IMR-90 (cell line): ENCODE measurements at regions not wholly inside any gene's neighbourhood (a gene's known extent, or its start where the extent isn't known, plus 50 kb on each side); places are given as distances from the start of the nearest gene placed in this dataset.

Experiments used
- ATAC-seq: fragments of 200-7000 bp; cut with Tn5 transposase; 2 replicates; pipeline ENCODE4 v1.9.1; 2020; ENCODE audit warnings: low read depth, mild to moderate bottlenecking, moderate library complexity
- BruUV-seq: library from RNA; stranded (reverse); fragments of 400-500 nt; replicated peaks from 2 replicates; lab custom pipeline; 2021; lab: Mats Ljungman, UMichigan
- CTCF ChIA-PET: fragments of 300-600 bp; formaldehyde crosslinking; extraction: SDS; loops from one replicate; lab custom pipeline; 2021; ENCODE audit warnings: antibody characterized with exemption; lab: Yijun Ruan, JAX
- POLR2A ChIA-PET: fragments of 300-600 bp; sonication (Branson Sonifier 250); formaldehyde crosslinking; loops from one replicate; lab custom pipeline; 2022; ENCODE audit warnings: antibody characterized with exemption; ENCODE audit not compliant: unreplicated experiment; lab: Charles Lee
- DNase-seq: peaks from one replicate; pipeline ENCODE4 v3.0.0; 2013
- H2AFZ ChIP-seq: replicated peaks from 2 replicates; pipeline ENCODE3; 2013; ENCODE audit warnings: low read length, mild to moderate bottlenecking; ENCODE audit not compliant: poor library complexity
- H2AK5ac ChIP-seq: 2 replicates; pipeline ENCODE4 v1.6.1; 2013; ENCODE audit warnings: low read depth, low read length, inconsistent platforms
- H2AK9ac ChIP-seq: replicated peaks from 2 replicates; pipeline ENCODE3; 2013; ENCODE audit warnings: mild to moderate bottlenecking, low read depth, low read length, moderate library complexity; ENCODE audit not compliant: poor library complexity
- H2BK120ac ChIP-seq: 2 replicates; pipeline ENCODE4 v1.6.1; 2013; ENCODE audit warnings: low read depth, low read length, inconsistent platforms
- H2BK15ac ChIP-seq: 3 replicates; pipeline ENCODE4 v1.6.1; 2013; ENCODE audit warnings: low read depth, low read length, inconsistent platforms
- H2BK20ac ChIP-seq: 2 replicates; pipeline ENCODE4 v1.6.1; 2013; ENCODE audit warnings: low read depth, mild to moderate bottlenecking, inconsistent platforms, low read length, moderate library complexity
- H2BK5ac ChIP-seq: 2 replicates; pipeline ENCODE4 v1.6.1; 2013; ENCODE audit warnings: mild to moderate bottlenecking, low read depth, low read length, inconsistent platforms; ENCODE audit not compliant: poor library complexity, severe bottlenecking
- H3K14ac ChIP-seq: replicated peaks from 2 replicates; pipeline ENCODE4 v1.6.1; 2013; ENCODE audit warnings: low read depth, low read length, inconsistent platforms
- H3K18ac ChIP-seq: 2 replicates; pipeline ENCODE4 v1.6.1; 2013; ENCODE audit warnings: low read depth, low read length, control low read depth
- H3K23ac ChIP-seq: 2 replicates; pipeline ENCODE4 v1.6.1; 2013; ENCODE audit warnings: low read depth, low read length, inconsistent platforms
- H3K27ac ChIP-seq: 2 replicates; pipeline ENCODE4 v1.5.1; 2013; ENCODE audit warnings: mild to moderate bottlenecking, control low read depth, low read length; ENCODE audit not compliant: insufficient read depth
- H3K27me3 ChIP-seq: 2 replicates; pipeline ENCODE4 v1.6.1; 2013; ENCODE audit warnings: low read length; ENCODE audit not compliant: control insufficient read depth, insufficient read depth
- H3K36me3 ChIP-seq: 2 replicates; pipeline ENCODE4 v1.6.1; 2013; ENCODE audit warnings: low read length, mixed read lengths; ENCODE audit not compliant: control insufficient read depth, insufficient read depth
- H3K4ac ChIP-seq: 2 replicates; pipeline ENCODE4 v1.6.1; 2013; ENCODE audit warnings: low read depth, low read length, inconsistent platforms
- H3K4me1 ChIP-seq: 2 replicates; pipeline ENCODE4 v1.6.1; 2013; ENCODE audit warnings: low read length, mixed read lengths; ENCODE audit not compliant: control insufficient read depth, insufficient read depth
- H3K4me2 ChIP-seq: 2 replicates; pipeline ENCODE4 v1.6.1; 2013; ENCODE audit warnings: low read depth, mild to moderate bottlenecking, control low read depth, low read length, moderate library complexity
- H3K4me3 ChIP-seq: 2 replicates; pipeline ENCODE4 v1.5.1; 2013; ENCODE audit warnings: low read depth, mild to moderate bottlenecking, control low read depth, low read length, moderate library complexity; ENCODE audit not compliant: insufficient read depth
- H3K56ac ChIP-seq: 2 replicates; pipeline ENCODE4 v1.6.1; 2013; ENCODE audit warnings: low read length, inconsistent platforms; ENCODE audit not compliant: insufficient read depth; ENCODE audit errors: extremely low read depth
- H3K79me1 ChIP-seq, 2 experiments: 2 replicates each; pipeline ENCODE4 v1.6.1; 2013; ENCODE audit warnings: low read length in 2 of 2, inconsistent platforms in 1 of 2, low read depth in 1 of 2
- H3K9ac ChIP-seq: 2 replicates; pipeline ENCODE4 v1.6.1; 2013; ENCODE audit warnings: low read depth, low read length, control low read depth
- H3K9me1 ChIP-seq: 2 replicates; pipeline ENCODE4 v1.6.1; 2013; ENCODE audit warnings: low read length, inconsistent platforms; ENCODE audit not compliant: insufficient read depth
- H3K9me3 ChIP-seq: 2 replicates; pipeline ENCODE4 v1.6.1; 2013; ENCODE audit warnings: low read length; ENCODE audit not compliant: control insufficient read depth, insufficient read depth
- H4K20me1 ChIP-seq: 2 replicates; pipeline ENCODE4 v1.6.1; 2013; ENCODE audit warnings: low read length, inconsistent platforms; ENCODE audit not compliant: insufficient read depth
- H4K5ac ChIP-seq: 2 replicates; pipeline ENCODE4 v1.6.1; 2013; ENCODE audit warnings: mild to moderate bottlenecking, low read depth, low read length, control low read depth
- H4K8ac ChIP-seq, 2 experiments: 2 replicates each; pipeline ENCODE4 v1.6.1; 2013; ENCODE audit warnings: low read depth in 2 of 2, low read length in 2 of 2, control low read depth in 1 of 2, inconsistent platforms in 1 of 2
- H4K91ac ChIP-seq: 2 replicates; pipeline ENCODE4 v1.6.1; 2013; ENCODE audit warnings: low read depth, low read length, inconsistent platforms; ENCODE audit not compliant: insufficient read depth
- BHLHE40 ChIP-seq: fragments of 150-350 bp; IDR thresholded peaks from 2 replicates; pipeline ENCODE4 v1.6.1; 2016; ENCODE audit warnings: mild to moderate bottlenecking, low read depth, low read length
- CEBPB ChIP-seq: IDR thresholded peaks from 2 replicates; pipeline ENCODE4 v1.6.1; 2012; ENCODE audit warnings: low read depth, low read length, improper control_type of control experiment
- CHD1 ChIP-seq: IDR thresholded peaks from 2 replicates; pipeline ENCODE4 v1.6.1; 2012; ENCODE audit warnings: low read depth, low read length, improper control_type of control experiment
- FOS ChIP-seq: fragments of 150-350 bp; IDR thresholded peaks from 2 replicates; pipeline ENCODE4 v1.6.1; 2016; ENCODE audit warnings: low read depth, low read length
- MAZ ChIP-seq: IDR thresholded peaks from 2 replicates; pipeline ENCODE4 v1.6.1; 2012; ENCODE audit warnings: low read depth, mild to moderate bottlenecking, low read length, improper control_type of control experiment, moderate library complexity, borderline replicate concordance
- MXI1 ChIP-seq: IDR thresholded peaks from 2 replicates; pipeline ENCODE4 v1.6.1; 2012; ENCODE audit warnings: low read depth, mild to moderate bottlenecking, low read length, moderate library complexity, borderline replicate concordance
- NFE2L2 ChIP-seq: fragments of 150-350 bp; IDR thresholded peaks from 2 replicates; pipeline ENCODE4 v1.6.1; 2016; ENCODE audit warnings: low read depth, mild to moderate bottlenecking, low read length
- RAD21 ChIP-seq: IDR thresholded peaks from 2 replicates; pipeline ENCODE4 v1.6.1; 2012; ENCODE audit warnings: low read length, improper control_type of control experiment
- RCOR1 ChIP-seq: IDR thresholded peaks from 2 replicates; pipeline ENCODE4 v1.6.1; 2012; ENCODE audit warnings: mild to moderate bottlenecking, low read length, improper control_type of control experiment; ENCODE audit not compliant: insufficient replicate concordance
- RFX5 ChIP-seq: IDR thresholded peaks from 2 replicates; pipeline ENCODE4 v1.8.0; 2012; ENCODE audit warnings: low read depth, mild to moderate bottlenecking, low read length, moderate library complexity
- SMC3 ChIP-seq: fragments of 150-350 bp; IDR thresholded peaks from 2 replicates; pipeline ENCODE4 v1.6.1; 2016; ENCODE audit warnings: low read depth, mild to moderate bottlenecking, antibody characterized with exemption, low read length, moderate library complexity
- USF2 ChIP-seq: fragments of 150-350 bp; IDR thresholded peaks from 2 replicates; pipeline ENCODE4 v1.6.1; 2017; ENCODE audit warnings: mild to moderate bottlenecking, antibody characterized with exemption, low read length, low read depth
- WGBS, 2 experiments: methylation state at CpG; one replicate each; pipeline versions ENCODE4 v1.1.5 to v1.1.7; 2013; ENCODE audit warnings: missing lambda C conversion rate in 2 of 2; ENCODE audit not compliant: insufficient read length in 1 of 2; ENCODE audit errors: extremely low coverage in 2 of 2; 5-methylcytosine and 5-hydroxymethylcytosine counted together
- dilution Hi-C: fragments of 300-500 bp; cut with HindIII; formaldehyde crosslinking; loops from one replicate; pipeline ENCODE4 v1.14.3; 2018; ENCODE audit warnings: low sequenced_read_pairs; ENCODE audit not compliant: unreplicated experiment
- in situ Hi-C: fragments of 300-500 bp; cut with MboI; formaldehyde crosslinking; loops from 3 replicates; pipeline ENCODE4 v1.14.3; 2019; ENCODE audit warnings: low sequenced_read_pairs, inconsistent platforms, mixed read lengths
- intact Hi-C: fragments of 100-400 bp; cut with micrococcal nuclease; formaldehyde crosslinking; loops from 2 replicates; pipeline ENCODE4 v1.10.0; 2022
- TF ChIP-seq, protein P1 (sequence below): fragments of 150-350 bp; IDR thresholded peaks from 2 replicates; pipeline ENCODE4 v1.6.1; 2016; ENCODE audit warnings: low read depth, mild to moderate bottlenecking, low read length, moderate library complexity, borderline replicate concordance
- TF ChIP-seq, protein P2 (sequence below): conservative IDR thresholded peaks from 2 replicates; pipeline ENCODE4 v1.5.1; 2012; ENCODE audit warnings: mild to moderate bottlenecking, low read depth, low read length, improper control_type of control experiment

DNA sequence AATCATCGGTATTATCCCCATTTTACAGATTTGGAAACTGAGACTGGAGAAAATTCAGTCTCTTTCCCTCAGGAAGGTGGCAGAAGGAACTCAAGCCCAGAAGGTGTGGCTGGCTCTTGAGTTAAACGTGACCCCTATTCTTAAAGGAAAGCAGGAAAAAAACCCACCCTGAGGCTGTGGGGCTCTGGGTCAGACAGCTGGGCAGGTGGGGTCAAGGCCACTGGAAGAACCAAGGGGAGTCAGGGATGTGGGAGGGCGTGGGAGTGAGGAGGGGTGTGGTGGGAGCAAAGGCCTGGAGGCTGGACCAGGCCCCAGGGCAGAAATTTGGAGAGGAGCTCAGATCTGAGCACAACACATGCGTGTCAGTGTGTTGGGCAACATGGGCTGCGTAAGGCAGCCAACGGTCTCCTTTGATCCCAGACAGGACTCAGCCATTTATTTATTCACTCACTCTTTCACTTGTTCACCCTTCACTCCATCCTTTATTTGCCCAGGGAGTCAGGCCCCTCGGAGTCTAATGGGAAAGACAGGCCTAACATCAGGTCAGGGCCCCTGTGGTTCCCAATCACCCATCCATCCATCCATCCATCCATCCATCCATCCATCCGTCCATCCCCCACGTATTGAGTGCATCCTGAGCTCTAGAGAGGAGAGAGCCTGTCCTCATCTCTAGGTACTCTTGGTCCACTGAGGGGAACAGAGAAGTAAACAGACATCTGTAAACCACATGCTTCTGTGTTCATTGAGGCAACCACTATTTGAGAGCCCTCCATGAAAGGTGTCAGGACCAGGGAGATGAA is 165.0 kb downstream of the VEGFA start:
- Histone ChIP-seq H4K8ac (no peak overlapping the region; a peak in 1 of 4 replicates), H3K23ac (no peak overlapping the region), H3K27me3 (peaks cover 21% of the 10 kb centered on the region), H2BK5ac (no peak overlapping the region), H4K91ac (peak overlapping the region; percentile 13; the same call in 1 of the 2 replicates), H3K18ac (no peak overlapping the region), H3K9me1 (peaks cover 17% of the 10 kb centered on the region), H4K5ac (no peak overlapping the region), H3K4me2 (no peak overlapping the region), H2AFZ (no peak overlapping the region), H2BK120ac (peak overlapping the region; percentile 94), H2AK5ac (peak overlapping the region; percentile 42; the same call in 1 of the 2 replicates), H2BK15ac (peak overlapping the region; percentile 12; the same call in 1 of the 3 replicates), H2BK20ac (peak overlapping the region; percentile 63), H3K4me3 (no peak overlapping the region), H3K9me3 (no peaks in the 10 kb centered on the region), H3K4ac (peak overlapping the region; percentile 70; the same call in 1 of the 2 replicates), H3K14ac (0 out of 2 replicates have a peak overlapping the region, but pooled peaks have one; percentile 23), H3K79me1 (no peaks in the 10 kb centered on the region), H3K56ac (no peak overlapping the region), H2AK9ac (no peak overlapping the region), H3K9ac (no peak overlapping the region), H3K36me3 (no peaks in the 10 kb centered on the region), H3K27ac (no peak overlapping the region), H3K4me1 (peaks cover 23% of the 10 kb centered on the region), H4K20me1 (no peaks in the 10 kb centered on the region)
- dilution Hi-C loops, result no loop called here
- DNase-seq (no peak), ATAC-seq (no peak)
- ChIA-PET POLR2A (no interaction called here), CTCF (interaction anchor here (0.7 kb wide), 1 partner anchor 71 kb away, joined by 3 read pairs; no protein-coding TSS in a partner anchor)
- BruUV-seq, result no TSS peak
- WGBS, 2 experiments, result 92% methylated on average over 4 of the region's 9 CpGs; no CpG with 5 or more reads in 1 of the 2 experiments
- intact Hi-C loops, result loop anchor here (5.0 kb wide), 1 partner anchor 137 kb away; no protein-coding TSS in a partner anchor
- in situ Hi-C loops, result no loop called here
- no peak for TF ChIP-seq CEBPB
- no peak for TF ChIP-seq SMC3
- TF ChIP-seq NFE2L2, result no peak
- no peak for TF ChIP-seq FOS
- TF ChIP-seq RAD21, result no peak
- TF ChIP-seq RFX5, result no peak
- TF ChIP-seq, protein P1, sequence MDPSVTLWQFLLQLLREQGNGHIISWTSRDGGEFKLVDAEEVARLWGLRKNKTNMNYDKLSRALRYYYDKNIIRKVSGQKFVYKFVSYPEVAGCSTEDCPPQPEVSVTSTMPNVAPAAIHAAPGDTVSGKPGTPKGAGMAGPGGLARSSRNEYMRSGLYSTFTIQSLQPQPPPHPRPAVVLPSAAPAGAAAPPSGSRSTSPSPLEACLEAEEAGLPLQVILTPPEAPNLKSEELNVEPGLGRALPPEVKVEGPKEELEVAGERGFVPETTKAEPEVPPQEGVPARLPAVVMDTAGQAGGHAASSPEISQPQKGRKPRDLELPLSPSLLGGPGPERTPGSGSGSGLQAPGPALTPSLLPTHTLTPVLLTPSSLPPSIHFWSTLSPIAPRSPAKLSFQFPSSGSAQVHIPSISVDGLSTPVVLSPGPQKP, result no peak
- no peak for TF ChIP-seq BHLHE40
- no peak for TF ChIP-seq MXI1
- no peak for TF ChIP-seq MAZ
- no peak for TF ChIP-seq CHD1
- TF ChIP-seq, protein P2, sequence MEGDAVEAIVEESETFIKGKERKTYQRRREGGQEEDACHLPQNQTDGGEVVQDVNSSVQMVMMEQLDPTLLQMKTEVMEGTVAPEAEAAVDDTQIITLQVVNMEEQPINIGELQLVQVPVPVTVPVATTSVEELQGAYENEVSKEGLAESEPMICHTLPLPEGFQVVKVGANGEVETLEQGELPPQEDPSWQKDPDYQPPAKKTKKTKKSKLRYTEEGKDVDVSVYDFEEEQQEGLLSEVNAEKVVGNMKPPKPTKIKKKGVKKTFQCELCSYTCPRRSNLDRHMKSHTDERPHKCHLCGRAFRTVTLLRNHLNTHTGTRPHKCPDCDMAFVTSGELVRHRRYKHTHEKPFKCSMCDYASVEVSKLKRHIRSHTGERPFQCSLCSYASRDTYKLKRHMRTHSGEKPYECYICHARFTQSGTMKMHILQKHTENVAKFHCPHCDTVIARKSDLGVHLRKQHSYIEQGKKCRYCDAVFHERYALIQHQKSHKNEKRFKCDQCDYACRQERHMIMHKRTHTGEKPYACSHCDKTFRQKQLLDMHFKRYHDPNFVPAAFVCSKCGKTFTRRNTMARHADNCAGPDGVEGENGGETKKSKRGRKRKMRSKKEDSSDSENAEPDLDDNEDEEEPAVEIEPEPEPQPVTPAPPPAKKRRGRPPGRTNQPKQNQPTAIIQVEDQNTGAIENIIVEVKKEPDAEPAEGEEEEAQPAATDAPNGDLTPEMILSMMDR, result no peak
- TF ChIP-seq USF2, result no peak
- TF ChIP-seq RCOR1, result no peak
